DND-41 (cell line): ENCODE measurements at regions not wholly inside any gene's neighbourhood (a gene's known extent, or its start where the extent isn't known, plus 50 kb on each side); places are given as distances from the start of the nearest gene placed in this dataset.

ENCODE experiments used
- CTCF ChIP-seq: IDR thresholded peaks from 2 replicates; pipeline ENCODE4 v1.5.1; 2012; ENCODE audit warnings: borderline replicate concordance, low read length, moderate library complexity, mild to moderate bottlenecking; ENCODE audit not compliant: poor library complexity, severe bottlenecking; ENCODE audit errors: extremely low read depth
- EZH2 ChIP-seq: IDR thresholded peaks from 3 replicates; pipeline ENCODE4 v1.6.1; 2012; ENCODE audit warnings: borderline replicate concordance, low read depth, mild to moderate bottlenecking, moderate library complexity, low read length, inconsistent platforms; ENCODE audit not compliant: severe bottlenecking

- TF ChIP-seq CTCF (no peak), EZH2 (no peak)
Measured at GRCh38 chr4:186810613-186811150, 87.0 kb upstream of the FAT1 start.
